ENCODE measurements at regions not wholly inside any gene's neighbourhood (a gene's known extent, or its start where the extent isn't known, plus 50 kb on each side); places are given as distances from the start of the nearest gene placed in this dataset.

- TF ChIP-seq, protein P1, sequence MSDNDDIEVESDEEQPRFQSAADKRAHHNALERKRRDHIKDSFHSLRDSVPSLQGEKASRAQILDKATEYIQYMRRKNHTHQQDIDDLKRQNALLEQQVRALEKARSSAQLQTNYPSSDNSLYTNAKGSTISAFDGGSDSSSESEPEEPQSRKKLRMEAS (IDR thresholded peaks at IDR 0.05; ENCODE audit: insufficient read depth, insufficient read length): no peak
- TF ChIP-seq, protein P2, sequence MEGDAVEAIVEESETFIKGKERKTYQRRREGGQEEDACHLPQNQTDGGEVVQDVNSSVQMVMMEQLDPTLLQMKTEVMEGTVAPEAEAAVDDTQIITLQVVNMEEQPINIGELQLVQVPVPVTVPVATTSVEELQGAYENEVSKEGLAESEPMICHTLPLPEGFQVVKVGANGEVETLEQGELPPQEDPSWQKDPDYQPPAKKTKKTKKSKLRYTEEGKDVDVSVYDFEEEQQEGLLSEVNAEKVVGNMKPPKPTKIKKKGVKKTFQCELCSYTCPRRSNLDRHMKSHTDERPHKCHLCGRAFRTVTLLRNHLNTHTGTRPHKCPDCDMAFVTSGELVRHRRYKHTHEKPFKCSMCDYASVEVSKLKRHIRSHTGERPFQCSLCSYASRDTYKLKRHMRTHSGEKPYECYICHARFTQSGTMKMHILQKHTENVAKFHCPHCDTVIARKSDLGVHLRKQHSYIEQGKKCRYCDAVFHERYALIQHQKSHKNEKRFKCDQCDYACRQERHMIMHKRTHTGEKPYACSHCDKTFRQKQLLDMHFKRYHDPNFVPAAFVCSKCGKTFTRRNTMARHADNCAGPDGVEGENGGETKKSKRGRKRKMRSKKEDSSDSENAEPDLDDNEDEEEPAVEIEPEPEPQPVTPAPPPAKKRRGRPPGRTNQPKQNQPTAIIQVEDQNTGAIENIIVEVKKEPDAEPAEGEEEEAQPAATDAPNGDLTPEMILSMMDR (IDR thresholded peaks at IDR 0.05; ENCODE audit: extremely low read depth in 1 of 2, insufficient read depth in 1 of 2, low read depth in 1 of 2, low read length in 2 of 2): no peak
- TF ChIP-seq JUN (IDR thresholded peaks at IDR 0.05; ENCODE audit: borderline replicate concordance, insufficient read depth, insufficient read length, low read depth) (no peak), POLR2A (IDR thresholded peaks at IDR 0.05; ENCODE audit: low read depth, low read length) (no peak), POLR2AphosphoS5 (IDR thresholded peaks at IDR 0.05; ENCODE audit: insufficient read depth, low read depth, low read length) (no peak), FOS (IDR thresholded peaks at IDR 0.05; ENCODE audit: borderline replicate concordance, insufficient read depth, low read length) (no peak), GATA2 (IDR thresholded peaks at IDR 0.05; ENCODE audit: insufficient read depth, insufficient read length, low read depth, low read length) (no peak), MYC (IDR thresholded peaks at IDR 0.05; ENCODE audit: low read depth, low read length) (no peak), EZH2 (IDR thresholded peaks at IDR 0.05; ENCODE audit: borderline replicate concordance, low read depth, low read length, severe bottlenecking) (no peak)
Measured at GRCh38 chr2:128477891-128478290, 159.2 kb upstream of the HS6ST1 start.

More at GRCh38 chr2:128477891-128478290, 159.2 kb upstream of the HS6ST1 start:
- H3K36me3 ChIP-seq (ENCODE audit: control insufficient read depth in 2 of 2, extremely low read depth in 1 of 2, insufficient read depth in 2 of 2, low read length in 2 of 2): no peaks in the 10 kb centered on the region
- H3K9me1 ChIP-seq (replicated peaks; ENCODE audit: control insufficient read depth, extremely low read depth, insufficient read depth, low read length): no peaks in the 10 kb centered on the region
- no peak for FAIRE-seq
- CTCF ChIA-PET: no interaction called here
- POLR2A ChIA-PET: no interaction called here
- no peaks in the 10 kb centered on the region for H3K4me1 ChIP-seq (ENCODE audit: control insufficient read depth, extremely low read depth, insufficient read depth, low read length)
- H3K4me2 ChIP-seq (ENCODE audit: insufficient read depth, low read length): no peak overlapping the region
- H2AFZ ChIP-seq (ENCODE audit: low read depth, low read length): no peak overlapping the region
- H3K27me3 ChIP-seq (ENCODE audit: control insufficient read depth in 2 of 2, insufficient read depth in 2 of 2, low read length in 2 of 2): no peaks in the 10 kb centered on the region
- no peaks in the 10 kb centered on the region for H3K9me3 ChIP-seq (replicated peaks; ENCODE audit: control insufficient read depth, insufficient read depth, low read length)
- no TSS peak for BruUV-seq (replicated peaks)
- no peak for DNase-seq (ENCODE audit: low read depth, low spot score)
- intact Hi-C loops (cut with micrococcal nuclease): no loop called here
- no peaks in the 10 kb centered on the region for H3K79me2 ChIP-seq (ENCODE audit: control insufficient read depth, insufficient read depth, low read length)
- dilution Hi-C loops (cut with MboI; ENCODE audit: extremely low pct_ligation_motif_present, low sequenced_read_pairs): no loop called here
- H3K4me3 ChIP-seq (replicated peaks in 1 of 3; ENCODE audit: insufficient read depth in 1 of 3, low read depth in 1 of 3, low read length in 3 of 3): no peak overlapping the region
- H3K27ac ChIP-seq (ENCODE audit: insufficient read depth, low read depth, low read length): no peak overlapping the region
- H3K9ac ChIP-seq (replicated peaks; ENCODE audit: extremely low read depth, insufficient read depth, low read length): no peak overlapping the region
- H4K20me1 ChIP-seq (replicated peaks; ENCODE audit: control insufficient read depth, extremely low read depth, insufficient read depth, low read length): no peaks in the 10 kb centered on the region
